H9 (cell line): ENCODE measurements at regions not wholly inside any gene's neighbourhood (a gene's known extent, or its start where the extent isn't known, plus 50 kb on each side); places are given as distances from the start of the nearest gene placed in this dataset.

Experiments used
- DNase-seq: peaks from one replicate; pipeline ENCODE4 v3.0.0-alpha.2; 2017
- H2AFZ ChIP-seq: one replicate; pipeline ENCODE4 v1.6.1; 2013; ENCODE audit warnings: mild to moderate bottlenecking, low read length, control low read depth, moderate library complexity
- H2AK5ac ChIP-seq: 2 replicates; pipeline ENCODE4 v1.6.1; 2013; ENCODE audit warnings: low read length, control low read depth, mixed read lengths; ENCODE audit not compliant: insufficient read length
- H2BK120ac ChIP-seq: one replicate; pipeline ENCODE4 v1.6.1; 2013; ENCODE audit warnings: low read depth, mild to moderate bottlenecking, low read length, control low read depth, inconsistent platforms; ENCODE audit not compliant: poor library complexity, severe bottlenecking
- H2BK12ac ChIP-seq: 2 replicates; pipeline ENCODE4 v1.6.1; 2013; ENCODE audit warnings: low read length, control low read depth, mixed read lengths, low read depth; ENCODE audit not compliant: insufficient read length
- H2BK15ac ChIP-seq: 2 replicates; pipeline ENCODE4 v1.6.1; 2013; ENCODE audit warnings: low read depth, low read length, control low read depth
- H2BK20ac ChIP-seq: one replicate; pipeline ENCODE4 v1.6.1; 2013; ENCODE audit warnings: low read depth, mild to moderate bottlenecking, low read length, control low read depth, inconsistent platforms; ENCODE audit not compliant: poor library complexity, severe bottlenecking
- H2BK5ac ChIP-seq: 2 replicates; pipeline ENCODE4 v1.6.1; 2013; ENCODE audit warnings: low read length, control low read depth, mixed read lengths; ENCODE audit not compliant: insufficient read length
- H3K14ac ChIP-seq: 2 replicates; pipeline ENCODE4 v1.6.1; 2013; ENCODE audit warnings: low read length, control low read depth; ENCODE audit not compliant: insufficient read depth
- H3K18ac ChIP-seq: 2 replicates; pipeline ENCODE4 v1.6.1; 2013; ENCODE audit warnings: low read depth, mild to moderate bottlenecking, mixed read lengths, low read length, control low read depth; ENCODE audit not compliant: insufficient read length
- H3K23ac ChIP-seq: 2 replicates; pipeline ENCODE4 v1.6.1; 2013; ENCODE audit warnings: low read length, control low read depth, mixed read lengths, low read depth; ENCODE audit not compliant: insufficient read length
- H3K23me2 ChIP-seq: 2 replicates; pipeline ENCODE4 v1.6.1; 2013; ENCODE audit warnings: low read depth, mild to moderate bottlenecking, mixed read lengths, low read length, control low read depth; ENCODE audit not compliant: insufficient read length, poor library complexity, severe bottlenecking
- H3K27ac ChIP-seq: 2 replicates; pipeline ENCODE4 v1.5.1; 2013; ENCODE audit warnings: low read length, control low read depth, mixed read lengths, low read depth; ENCODE audit not compliant: insufficient read length
- H3K27me3 ChIP-seq: 2 replicates; pipeline ENCODE4 v1.6.1; 2013; ENCODE audit warnings: low read length, control low read depth, inconsistent platforms; ENCODE audit not compliant: insufficient read depth
- H3K4ac ChIP-seq: 2 replicates; pipeline ENCODE4 v1.6.1; 2013; ENCODE audit warnings: low read depth, mild to moderate bottlenecking, control low read depth, inconsistent platforms, low read length, moderate library complexity
- H3K4me1 ChIP-seq: 2 replicates; pipeline ENCODE4 v1.6.1; 2013; ENCODE audit warnings: low read length, control low read depth, inconsistent platforms; ENCODE audit not compliant: insufficient read depth
- H3K4me2 ChIP-seq: 2 replicates; pipeline ENCODE4 v1.6.1; 2013; ENCODE audit warnings: low read length, control low read depth, mixed read lengths; ENCODE audit not compliant: insufficient read length, insufficient read depth
- H3K56ac ChIP-seq: 2 replicates; pipeline ENCODE4 v1.6.1; 2013; ENCODE audit warnings: low read depth, mild to moderate bottlenecking, mixed read lengths, low read length, control low read depth; ENCODE audit not compliant: insufficient read length
- H3K79me1 ChIP-seq: 2 replicates; pipeline ENCODE4 v1.6.1; 2013; ENCODE audit warnings: low read depth, mild to moderate bottlenecking, moderate library complexity, low read length, control low read depth, inconsistent platforms; ENCODE audit not compliant: insufficient read depth, poor library complexity, severe bottlenecking
- H3K79me2 ChIP-seq: 2 replicates; pipeline ENCODE4 v1.6.1; 2013; ENCODE audit warnings: low read length, control low read depth, inconsistent platforms; ENCODE audit not compliant: insufficient read depth
- H3K9ac ChIP-seq: 2 replicates; pipeline ENCODE4 v1.6.1; 2013; ENCODE audit warnings: low read length, control low read depth, mixed read lengths; ENCODE audit not compliant: insufficient read length; ENCODE audit errors: extremely low read depth
- H3K9me3 ChIP-seq: one replicate; pipeline ENCODE4 v1.6.1; 2013; ENCODE audit warnings: low read depth, low read length, inconsistent platforms; ENCODE audit not compliant: control insufficient read depth
- H3T11ph ChIP-seq: one replicate; pipeline ENCODE4 v1.6.1; 2013; ENCODE audit warnings: mild to moderate bottlenecking, low read length, control low read depth, inconsistent platforms
- H4K20me1 ChIP-seq: one replicate; pipeline ENCODE4 v1.6.1; 2013; ENCODE audit not compliant: control insufficient read depth, insufficient read length, insufficient read depth
- H4K5ac ChIP-seq: 2 replicates; pipeline ENCODE4 v1.6.1; 2013; ENCODE audit warnings: low read depth, mild to moderate bottlenecking, mixed read lengths, low read length, control low read depth; ENCODE audit not compliant: insufficient read length
- H4K8ac ChIP-seq: replicated peaks from 2 replicates; pipeline ENCODE4 v1.6.1; 2013; ENCODE audit warnings: low read length, control low read depth, mixed read lengths, low read depth; ENCODE audit not compliant: insufficient read length
- H4K91ac ChIP-seq: 2 replicates; pipeline ENCODE4 v1.6.1; 2013; ENCODE audit warnings: low read depth, mild to moderate bottlenecking, moderate library complexity, mixed read lengths, low read length, control low read depth; ENCODE audit not compliant: insufficient read length
- H3K27ac Mint-ChIP-seq, 3 experiments: 2 replicates in 2 of 3; 3 replicates in 1 of 3; pipeline ENCODE4 v1.8.0; 2020 to 2021; ENCODE audit warnings: mixed read lengths in 3 of 3, mild to moderate bottlenecking in 1 of 3, moderate library complexity in 1 of 3
- H3K27me3 Mint-ChIP-seq: 2 replicates; pipeline ENCODE4 v1.8.0; 2021; ENCODE audit warnings: low read depth, mild to moderate bottlenecking, moderate library complexity, mixed read lengths
- H3K36me3 Mint-ChIP-seq, 3 experiments: 2 replicates in 2 of 3; 3 replicates in 1 of 3; pipeline ENCODE4 v1.8.0; 2020 to 2021; ENCODE audit warnings: low read depth in 3 of 3, mixed read lengths in 3 of 3; ENCODE audit not compliant: insufficient read depth in 1 of 3
- H3K4me1 Mint-ChIP-seq, 2 experiments: 2 replicates each; pipeline ENCODE4 v1.8.0; 2020; ENCODE audit warnings: mixed read lengths in 2 of 2
- H3K4me3 Mint-ChIP-seq, 2 experiments: 2 replicates in 1 of 2; 3 replicates in 1 of 2; pipeline ENCODE4 v1.8.0; 2020 to 2021; ENCODE audit warnings: mild to moderate bottlenecking in 2 of 2, mixed read lengths in 2 of 2, moderate library complexity in 1 of 2
- H3K9me3 Mint-ChIP-seq, 2 experiments: 2 replicates in 1 of 2; 3 replicates in 1 of 2; pipeline ENCODE4 v1.8.0; 2020; ENCODE audit warnings: mild to moderate bottlenecking in 2 of 2, mixed read lengths in 2 of 2, moderate library complexity in 1 of 2
- WGBS: extraction: QIAGEN DNeasy Blood & Tissue Kit; methylation state at CpG from one replicate; pipeline ENCODE4 v1.1.7; 2013; ENCODE audit warnings: missing lambda C conversion rate, low lambda C conversion rate, mixed read lengths; ENCODE audit not compliant: insufficient read length; ENCODE audit errors: extremely low coverage; 5-methylcytosine and 5-hydroxymethylcytosine counted together
- TF ChIP-seq, protein P1 (sequence below): fragments of 200-600 bp; sonication (generic); conservative IDR thresholded peaks from 3 replicates; pipeline ENCODE4 v1.8.0; 2021; ENCODE audit warnings: antibody characterized with exemption, mild to moderate bottlenecking

GRCh38 chr17:53119773-53120172 lies 703.0 kb upstream of the KIF2B start:
- H4K5ac ChIP-seq = no peak overlapping the region
- H2AK5ac ChIP-seq = no peak overlapping the region
- H4K20me1 ChIP-seq = no peaks in the 10 kb centered on the region
- H3K9ac ChIP-seq = no peak overlapping the region
- H3K23ac ChIP-seq = no peak overlapping the region
- H2BK12ac ChIP-seq = no peak overlapping the region
- H3K36me3 Mint-ChIP-seq = peaks cover 11 to 28% (median 27%) of the 10 kb centered on the region in 3 experiments
- no peak overlapping the region for H3K27ac ChIP-seq
- H3K9me3 ChIP-seq = no peaks in the 10 kb centered on the region
- no peak overlapping the region for H4K8ac ChIP-seq
- H3K9me3 Mint-ChIP-seq = peaks cover 25 to 26% of the 10 kb centered on the region in 2 experiments
- WGBS = no CpG with 5 or more reads among the region's 2 CpGs
- H2BK15ac ChIP-seq = no peak overlapping the region
- H3K79me2 ChIP-seq = no peaks in the 10 kb centered on the region
- DNase-seq = no peak
- H2AFZ ChIP-seq = no peak overlapping the region
- H3T11ph ChIP-seq = no peak overlapping the region
- H3K56ac ChIP-seq = no peak overlapping the region
- no peaks in the 10 kb centered on the region for H3K23me2 ChIP-seq
- H2BK120ac ChIP-seq = no peak overlapping the region
- H3K4me2 ChIP-seq = no peak overlapping the region
- H3K27me3 ChIP-seq = no peaks in the 10 kb centered on the region
- no peaks in the 10 kb centered on the region for H3K79me1 ChIP-seq
- H3K4me3 Mint-ChIP-seq = no peak overlapping the region
- no peaks in the 10 kb centered on the region for H3K4me1 ChIP-seq
- no peak overlapping the region for H3K18ac ChIP-seq
- TF ChIP-seq, protein P1, sequence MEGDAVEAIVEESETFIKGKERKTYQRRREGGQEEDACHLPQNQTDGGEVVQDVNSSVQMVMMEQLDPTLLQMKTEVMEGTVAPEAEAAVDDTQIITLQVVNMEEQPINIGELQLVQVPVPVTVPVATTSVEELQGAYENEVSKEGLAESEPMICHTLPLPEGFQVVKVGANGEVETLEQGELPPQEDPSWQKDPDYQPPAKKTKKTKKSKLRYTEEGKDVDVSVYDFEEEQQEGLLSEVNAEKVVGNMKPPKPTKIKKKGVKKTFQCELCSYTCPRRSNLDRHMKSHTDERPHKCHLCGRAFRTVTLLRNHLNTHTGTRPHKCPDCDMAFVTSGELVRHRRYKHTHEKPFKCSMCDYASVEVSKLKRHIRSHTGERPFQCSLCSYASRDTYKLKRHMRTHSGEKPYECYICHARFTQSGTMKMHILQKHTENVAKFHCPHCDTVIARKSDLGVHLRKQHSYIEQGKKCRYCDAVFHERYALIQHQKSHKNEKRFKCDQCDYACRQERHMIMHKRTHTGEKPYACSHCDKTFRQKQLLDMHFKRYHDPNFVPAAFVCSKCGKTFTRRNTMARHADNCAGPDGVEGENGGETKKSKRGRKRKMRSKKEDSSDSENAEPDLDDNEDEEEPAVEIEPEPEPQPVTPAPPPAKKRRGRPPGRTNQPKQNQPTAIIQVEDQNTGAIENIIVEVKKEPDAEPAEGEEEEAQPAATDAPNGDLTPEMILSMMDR = no peak
- no peak overlapping the region for H2BK20ac ChIP-seq
- H3K4me1 Mint-ChIP-seq = no peaks in the 10 kb centered on the region
- H3K27ac Mint-ChIP-seq = no peak overlapping the region; a peak in 1 of 7 replicates
- H4K91ac ChIP-seq = no peak overlapping the region
- H2BK5ac ChIP-seq = no peak overlapping the region
- no peak overlapping the region for H3K4ac ChIP-seq
- no peaks in the 10 kb centered on the region for H3K27me3 Mint-ChIP-seq
- H3K14ac ChIP-seq = no peak overlapping the region
